CD4-positive, alpha-beta T cell treated with Interleukin-15 for 1 hour (primary cell): ENCODE measurements at regions not wholly inside any gene's neighbourhood (a gene's known extent, or its start where the extent isn't known, plus 50 kb on each side); places are given as distances from the start of the nearest gene placed in this dataset.
A peak's percentile ranks its signal among the peaks of the same experiment; 100 is the strongest.

Experiments
- DNase-seq: peaks from one replicate; pipeline ENCODE4 v3.0.0-alpha.2; 2020

GRCh38 chr4:184575306-184575705 is 73.9 kb downstream of the CASP3 start:
- no peak for DNase-seq

DNA sequence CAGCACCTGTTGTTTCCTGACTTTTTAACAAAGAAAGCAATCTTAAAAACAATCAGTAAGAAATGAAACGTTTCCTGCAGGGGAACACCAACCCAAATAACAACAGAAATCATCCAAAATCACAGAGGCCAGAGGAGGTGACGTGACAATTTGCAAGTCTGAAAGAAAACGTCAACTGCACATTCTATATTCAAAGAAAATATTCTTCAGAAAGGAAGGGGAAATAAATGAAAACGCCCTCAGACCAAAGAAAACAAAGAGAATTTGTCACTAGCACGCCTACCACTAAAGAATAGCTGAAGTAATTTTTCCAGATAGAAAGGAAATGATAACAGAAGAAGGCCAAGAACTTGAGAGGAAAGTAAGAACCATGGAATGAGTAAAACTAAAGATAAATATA is 74.4 kb downstream of the CASP3 start:
- no peak for DNase-seq

GRCh38 chr4:184573701-184574100 is 75.5 kb downstream of the CASP3 start:
- DNase-seq = no peak

DNA sequence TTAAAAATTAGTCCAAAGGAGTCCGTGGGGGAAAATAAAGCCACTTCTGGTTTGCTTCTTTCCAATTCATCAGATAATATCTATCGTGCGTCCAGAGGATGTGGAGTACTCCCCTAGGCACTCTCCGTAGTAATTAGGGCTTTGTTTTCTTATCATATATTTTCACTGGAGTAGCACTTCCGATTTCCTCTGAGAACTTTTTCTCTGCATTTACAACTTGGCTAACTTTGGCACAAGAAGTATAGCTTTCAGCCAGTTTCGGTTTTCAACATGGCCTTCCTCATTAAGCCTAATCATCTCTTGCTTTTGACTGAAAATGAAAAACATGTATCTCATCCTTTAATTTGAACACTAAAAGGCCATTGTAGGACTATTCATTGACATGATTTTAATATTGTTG is 80.5 kb downstream of the CASP3 start:
- DNase-seq = no peak

GRCh38 chr4:184563621-184564020 is 85.6 kb downstream of the CASP3 start:
- DNase-seq = no peak

DNA sequence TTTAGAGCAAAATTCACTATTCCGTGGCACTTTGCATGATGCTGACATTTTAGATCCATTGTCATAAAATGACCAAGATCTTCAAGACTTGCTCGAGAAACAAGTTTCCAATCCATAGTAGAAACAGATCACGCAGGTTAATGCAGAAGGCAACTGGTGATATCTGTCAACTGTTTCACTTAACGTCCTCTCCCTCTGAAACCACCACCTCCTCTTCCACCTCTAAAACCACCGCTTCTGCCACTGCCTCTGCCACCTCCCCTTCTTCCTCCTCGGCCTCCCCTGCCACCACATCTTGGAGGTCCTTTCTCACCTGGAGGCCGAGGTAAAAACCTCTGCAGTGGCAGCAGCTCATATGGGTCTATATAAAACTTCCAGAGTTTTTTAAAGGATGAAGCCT is 84.6 kb upstream of the IRF2 start:
- no peak for DNase-seq

DNA sequence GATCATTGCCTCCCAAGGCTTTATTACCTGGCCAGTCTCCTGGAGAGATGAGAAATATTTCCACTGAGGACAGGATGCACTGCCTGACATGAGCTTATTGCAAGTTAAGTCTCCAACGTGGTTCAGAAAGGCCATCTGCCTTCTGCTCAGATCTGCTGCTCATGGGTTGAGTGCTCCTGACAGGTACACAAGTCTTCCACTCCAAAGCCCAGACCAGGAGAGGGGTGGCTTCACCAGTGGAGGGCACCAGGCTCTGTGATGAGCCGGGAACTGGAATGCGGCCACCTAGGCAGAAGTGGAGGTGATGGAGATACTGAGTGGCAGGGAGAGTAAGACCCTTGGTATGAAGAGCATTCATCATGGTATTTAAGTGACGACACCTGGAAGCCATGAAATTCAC is 79.5 kb upstream of the IRF2 start:
- DNase-seq = no peak

GRCh38 chr4:184550476-184550875 is 76.1 kb upstream of the IRF2 start:
- DNase-seq = no peak

GRCh38 chr4:184548648-184549341 is 74.4 kb upstream of the IRF2 start:
- no peak for DNase-seq

- DNase-seq = no peak
Measured at GRCh38 chr4:184548316-184548647, 73.9 kb upstream of the IRF2 start.

GRCh38 chr4:184544788-184545409 is 70.5 kb upstream of the IRF2 start:
- no peak for DNase-seq

DNA sequence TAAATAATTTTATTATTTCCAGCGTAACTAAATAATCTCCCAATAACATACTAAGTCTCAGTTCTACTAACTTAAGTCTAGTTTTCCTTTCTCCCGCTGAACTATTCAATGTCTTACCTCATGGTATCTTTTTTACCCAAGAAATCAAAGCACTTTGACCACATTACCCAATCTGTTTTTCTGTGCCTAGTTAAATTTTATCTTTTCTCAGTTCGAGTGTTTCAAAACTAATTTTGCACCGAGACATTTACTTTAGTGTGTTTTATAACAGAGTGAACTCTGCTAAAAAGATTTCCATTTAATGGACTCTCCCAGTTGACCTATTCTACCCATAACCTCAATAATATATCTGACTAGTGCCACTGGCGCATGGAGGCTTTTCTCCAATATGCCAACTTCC is 67.6 kb upstream of the IRF2 start:
- DNase-seq = no peak

- no peak for DNase-seq
Measured at GRCh38 chr4:184540307-184540706, 66.0 kb upstream of the IRF2 start.

DNA sequence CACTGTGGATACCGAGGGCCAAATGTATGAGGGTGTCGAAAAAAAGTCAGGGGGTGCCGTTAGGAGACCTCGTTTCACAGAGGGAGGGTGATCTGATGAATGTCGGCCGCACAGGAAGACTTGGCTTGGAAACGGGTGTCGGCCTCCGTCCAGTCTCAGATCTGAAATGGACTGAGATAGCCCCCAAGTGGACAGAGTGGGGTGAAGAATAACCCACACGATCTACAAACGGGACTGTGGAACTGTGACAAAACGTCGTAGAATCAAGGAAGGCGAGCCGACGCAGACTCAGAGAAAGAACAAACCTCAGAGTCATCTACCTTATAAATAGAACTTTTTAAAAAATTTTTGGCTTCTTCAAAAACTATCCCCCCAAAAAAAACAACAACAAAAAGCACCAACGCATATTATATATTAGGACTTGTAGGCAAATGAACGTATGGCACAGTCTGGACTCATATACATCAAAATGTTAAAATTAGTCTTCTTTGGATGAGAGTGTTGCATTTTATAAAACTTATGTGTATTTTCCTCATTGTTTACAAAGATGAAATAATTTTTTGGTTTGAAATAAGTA is 63.8 kb upstream of the IRF2 start:
- DNase-seq = peak; percentile 86

DNA sequence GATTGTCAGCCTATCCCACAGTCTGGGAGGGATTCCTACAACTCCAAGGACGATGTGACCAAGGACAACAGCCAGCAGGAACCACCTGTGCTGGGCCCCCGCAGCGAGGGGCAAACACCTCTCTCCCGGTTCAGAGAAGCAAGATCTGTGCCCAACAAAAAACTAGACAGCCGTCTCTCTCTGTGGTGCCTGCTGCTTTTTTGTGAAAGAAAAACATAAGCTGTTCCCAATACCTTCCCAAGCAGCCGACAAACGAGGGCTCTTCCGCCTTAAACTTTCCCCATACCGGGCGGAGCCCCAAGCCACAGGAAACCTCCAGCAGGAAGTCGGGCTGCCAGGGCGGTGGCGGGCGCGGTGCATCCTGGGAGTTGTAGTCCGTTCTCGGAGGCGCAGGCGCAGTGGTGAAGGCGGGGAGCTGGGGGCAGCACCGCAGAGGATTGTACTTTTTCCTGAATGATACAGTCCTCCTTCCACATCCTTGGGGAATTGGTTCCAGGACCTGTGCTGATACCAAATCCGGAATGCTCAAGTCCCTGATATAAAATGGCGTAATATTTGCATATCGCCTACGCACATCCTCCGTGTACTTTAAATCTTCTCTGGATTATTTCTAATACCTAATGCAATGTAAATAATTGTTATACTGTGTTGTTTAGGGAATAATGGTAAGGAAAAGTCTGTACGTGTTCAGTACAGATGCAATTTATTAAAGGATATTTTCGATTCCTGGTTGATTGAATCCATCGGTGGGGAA is 63.1 kb upstream of the IRF2 start:
- DNase-seq = peak; percentile 90

- DNase-seq = no peak
Measured at GRCh38 chr4:184536881-184537248, 62.5 kb upstream of the IRF2 start.

DNA sequence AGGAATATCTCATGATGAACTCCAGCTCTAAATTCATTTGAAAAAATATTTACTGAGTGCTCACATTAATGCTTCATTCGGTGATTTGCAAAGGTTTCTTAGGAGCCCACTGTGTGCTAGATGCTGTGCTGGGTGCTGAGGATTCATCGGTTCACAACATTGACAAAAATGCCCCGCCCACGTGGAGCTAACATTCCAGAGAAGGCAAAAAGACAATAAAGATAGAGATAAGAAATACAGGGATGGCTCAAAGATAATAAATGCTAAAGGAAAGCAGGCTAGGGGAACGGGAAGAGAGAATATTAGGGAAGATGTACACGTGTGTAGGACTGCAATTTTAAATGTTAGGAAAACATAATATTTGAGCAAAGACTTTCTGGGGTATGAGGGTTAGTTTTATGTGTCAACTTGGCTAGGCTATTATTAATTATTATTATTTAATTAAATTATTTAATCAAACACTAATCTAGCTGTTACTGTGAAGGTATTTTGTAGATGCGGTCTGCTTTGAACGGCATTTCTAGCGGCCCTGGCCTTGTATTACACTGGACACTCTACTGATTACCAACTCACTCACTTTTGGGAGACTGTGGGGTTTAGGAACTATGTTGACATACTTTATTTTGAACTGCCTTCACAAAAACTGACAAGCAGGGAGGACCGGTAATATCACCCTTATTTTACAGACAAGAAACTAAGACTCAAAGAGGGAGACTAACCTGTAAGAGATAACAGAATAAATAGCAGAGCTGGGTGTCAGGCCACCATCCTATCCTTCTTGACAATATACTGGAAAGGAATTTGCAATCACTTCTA is 61.9 kb upstream of the IRF2 start:
- no peak for DNase-seq

DNA sequence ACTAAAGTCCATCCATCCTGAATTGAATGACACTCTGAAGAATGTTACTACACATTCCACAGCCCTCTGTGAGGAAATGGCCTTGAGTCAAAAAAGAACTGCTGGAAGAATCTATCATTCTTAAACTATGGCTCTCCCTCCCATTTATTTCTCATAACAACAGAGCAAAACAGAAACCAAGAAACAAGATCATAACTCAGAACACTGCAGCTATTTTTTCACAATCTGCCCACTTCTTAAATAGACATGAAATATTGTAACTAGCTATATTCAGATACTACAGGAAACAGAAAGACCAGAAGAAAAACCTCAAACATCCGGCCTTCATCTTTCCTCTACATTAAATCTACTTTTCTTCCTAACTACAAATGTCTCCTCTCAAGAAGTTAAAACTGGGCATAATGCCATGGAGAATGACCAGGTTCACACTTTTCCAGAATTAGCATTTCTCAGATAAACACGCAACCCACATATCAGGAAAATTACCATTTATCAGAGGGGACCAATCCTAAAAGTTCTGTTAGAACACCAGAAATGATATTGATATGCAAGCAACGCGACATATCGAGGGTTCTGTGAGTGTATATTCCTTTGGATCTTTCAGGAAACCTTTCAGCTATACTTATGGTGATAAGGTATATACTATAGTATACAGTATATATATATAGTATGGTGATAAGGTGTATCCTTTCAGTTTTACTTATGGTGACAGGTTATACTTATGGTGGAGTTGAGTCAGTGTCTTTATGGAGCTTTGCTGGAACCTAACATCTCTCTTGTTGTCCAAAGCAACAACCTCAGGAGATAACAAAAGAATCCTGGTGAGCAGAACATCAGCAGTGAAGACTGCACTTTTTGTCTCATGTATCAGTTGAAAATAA is 60.4 kb upstream of the IRF2 start:
- no peak for DNase-seq

- no peak for DNase-seq
Measured at GRCh38 chr4:184533908-184534307, 59.6 kb upstream of the IRF2 start.

- no peak for DNase-seq
Measured at GRCh38 chr4:184531008-184531407, 56.7 kb upstream of the IRF2 start.

DNA sequence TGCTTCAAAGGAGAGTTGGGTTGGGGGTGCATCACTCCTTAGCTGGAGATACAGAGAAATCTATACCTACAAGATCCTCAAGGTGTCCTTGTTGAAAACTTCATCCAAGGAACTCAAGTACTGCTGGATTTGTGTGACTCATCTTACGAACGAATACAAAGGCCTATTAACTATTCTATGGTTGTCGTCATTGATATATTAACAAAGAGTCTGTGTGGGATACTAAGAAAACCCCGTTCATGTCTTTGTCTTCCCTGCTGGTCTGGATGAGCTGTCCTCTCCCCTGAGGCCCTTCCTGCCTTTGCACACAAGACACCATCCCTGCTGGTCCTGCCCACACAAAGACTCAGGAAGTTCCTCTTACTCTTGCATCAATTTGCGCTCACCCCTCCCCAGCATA is 54.9 kb upstream of the IRF2 start:
- DNase-seq = no peak

DNA sequence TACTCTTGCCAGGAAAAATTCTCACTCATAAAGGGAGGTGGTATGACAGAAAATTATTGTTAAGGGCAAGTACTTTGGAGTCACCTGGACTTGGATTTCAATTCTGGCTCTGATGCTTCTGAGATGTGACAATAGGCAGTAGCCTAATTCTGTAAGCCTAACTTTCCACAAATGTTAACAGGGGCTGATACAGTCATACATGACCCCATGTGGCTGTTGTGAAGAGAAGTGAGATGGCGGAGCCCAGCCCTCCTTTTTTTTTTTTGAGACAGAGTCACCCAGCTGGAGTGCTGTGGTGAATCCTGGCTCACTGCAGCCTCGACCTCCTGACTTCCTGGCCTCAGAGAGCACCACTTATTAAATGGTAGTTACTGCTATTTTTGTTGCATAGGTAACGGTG is 54.4 kb upstream of the IRF2 start:
- DNase-seq = no peak
